ENCODE measurements at regions not wholly inside any gene's neighbourhood (a gene's known extent, or its start where the extent isn't known, plus 50 kb on each side); places are given as distances from the start of the nearest gene placed in this dataset.

DNA sequence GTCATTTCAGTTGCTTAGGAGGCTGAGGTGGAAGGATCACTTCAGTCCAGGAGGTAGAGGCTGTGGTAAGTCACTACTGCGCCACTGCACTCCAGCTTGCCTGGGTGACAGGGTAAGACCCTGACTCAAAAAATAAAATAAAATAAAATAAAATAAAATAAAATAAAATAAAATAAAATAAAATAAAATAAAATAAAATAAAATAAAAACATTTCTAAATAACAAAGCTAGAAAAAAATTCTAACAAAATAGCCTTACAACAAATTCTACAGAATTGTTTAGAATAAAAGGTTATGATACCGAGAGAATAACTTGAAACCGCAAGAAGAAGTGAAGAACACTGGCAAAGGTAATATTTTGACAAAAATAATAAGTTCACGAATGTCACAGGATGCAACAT is 794.3 kb downstream of the NR2F2 start (continued):
- TF ChIP-seq, protein P1, sequence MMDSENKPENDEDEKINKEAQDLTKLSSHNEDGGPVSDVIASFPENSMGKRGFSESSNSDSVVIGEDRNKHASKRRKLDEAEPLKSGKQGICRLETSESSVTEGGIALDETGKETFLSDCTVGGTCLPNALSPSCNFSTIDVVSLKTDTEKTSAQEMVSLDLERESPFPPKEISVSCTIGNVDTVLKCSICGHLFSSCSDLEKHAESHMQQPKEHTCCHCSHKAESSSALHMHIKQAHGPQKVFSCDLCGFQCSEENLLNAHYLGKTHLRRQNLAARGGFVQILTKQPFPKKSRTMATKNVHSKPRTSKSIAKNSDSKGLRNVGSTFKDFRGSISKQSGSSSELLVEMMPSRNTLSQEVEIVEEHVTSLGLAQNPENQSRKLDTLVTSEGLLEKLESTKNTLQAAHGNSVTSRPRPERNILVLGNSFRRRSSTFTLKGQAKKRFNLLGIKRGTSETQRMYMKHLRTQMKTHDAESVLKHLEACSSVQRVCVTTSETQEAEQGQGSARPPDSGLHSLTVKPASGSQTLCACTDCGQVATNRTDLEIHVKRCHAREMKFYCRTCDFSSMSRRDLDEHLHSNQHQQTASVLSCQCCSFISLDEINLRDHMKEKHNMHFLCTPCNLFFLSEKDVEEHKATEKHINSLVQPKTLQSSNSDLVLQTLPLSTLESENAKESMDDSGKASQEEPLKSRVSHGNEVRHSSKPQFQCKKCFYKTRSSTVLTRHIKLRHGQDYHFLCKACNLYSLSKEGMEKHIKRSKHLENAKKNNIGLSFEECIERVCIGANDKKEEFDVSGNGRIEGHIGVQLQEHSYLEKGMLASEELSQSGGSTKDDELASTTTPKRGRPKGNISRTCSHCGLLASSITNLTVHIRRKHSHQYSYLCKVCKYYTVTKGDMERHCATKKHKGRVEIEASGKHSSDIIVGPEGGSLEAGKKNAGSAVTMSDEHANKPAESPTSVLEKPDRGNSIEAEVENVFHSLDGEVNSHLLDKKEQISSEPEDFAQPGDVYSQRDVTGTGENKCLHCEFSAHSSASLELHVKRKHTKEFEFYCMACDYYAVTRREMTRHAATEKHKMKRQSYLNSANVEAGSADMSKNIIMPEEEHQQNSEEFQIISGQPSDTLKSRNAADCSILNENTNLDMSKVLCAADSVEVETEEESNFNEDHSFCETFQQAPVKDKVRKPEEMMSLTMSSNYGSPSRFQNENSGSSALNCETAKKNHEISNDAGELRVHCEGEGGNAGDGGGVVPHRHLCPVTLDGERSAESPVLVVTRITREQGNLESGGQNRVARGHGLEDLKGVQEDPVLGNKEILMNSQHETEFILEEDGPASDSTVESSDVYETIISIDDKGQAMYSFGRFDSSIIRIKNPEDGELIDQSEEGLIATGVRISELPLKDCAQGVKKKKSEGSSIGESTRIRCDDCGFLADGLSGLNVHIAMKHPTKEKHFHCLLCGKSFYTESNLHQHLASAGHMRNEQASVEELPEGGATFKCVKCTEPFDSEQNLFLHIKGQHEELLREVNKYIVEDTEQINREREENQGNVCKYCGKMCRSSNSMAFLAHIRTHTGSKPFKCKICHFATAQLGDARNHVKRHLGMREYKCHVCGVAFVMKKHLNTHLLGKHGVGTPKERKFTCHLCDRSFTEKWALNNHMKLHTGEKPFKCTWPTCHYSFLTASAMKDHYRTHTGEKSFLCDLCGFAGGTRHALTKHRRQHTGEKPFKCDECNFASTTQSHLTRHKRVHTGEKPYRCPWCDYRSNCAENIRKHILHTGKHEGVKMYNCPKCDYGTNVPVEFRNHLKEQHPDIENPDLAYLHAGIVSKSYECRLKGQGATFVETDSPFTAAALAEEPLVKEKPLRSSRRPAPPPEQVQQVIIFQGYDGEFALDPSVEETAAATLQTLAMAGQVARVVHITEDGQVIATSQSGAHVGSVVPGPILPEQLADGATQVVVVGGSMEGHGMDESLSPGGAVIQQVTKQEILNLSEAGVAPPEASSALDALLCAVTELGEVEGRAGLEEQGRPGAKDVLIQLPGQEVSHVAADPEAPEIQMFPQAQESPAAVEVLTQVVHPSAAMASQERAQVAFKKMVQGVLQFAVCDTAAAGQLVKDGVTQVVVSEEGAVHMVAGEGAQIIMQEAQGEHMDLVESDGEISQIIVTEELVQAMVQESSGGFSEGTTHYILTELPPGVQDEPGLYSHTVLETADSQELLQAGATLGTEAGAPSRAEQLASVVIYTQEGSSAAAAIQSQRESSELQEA (CRISPR knock-in tag; IDR thresholded peaks at IDR 0.05; ENCODE audit: not compliant biosample characterization): no peak
- TF ChIP-seq, protein P2, sequence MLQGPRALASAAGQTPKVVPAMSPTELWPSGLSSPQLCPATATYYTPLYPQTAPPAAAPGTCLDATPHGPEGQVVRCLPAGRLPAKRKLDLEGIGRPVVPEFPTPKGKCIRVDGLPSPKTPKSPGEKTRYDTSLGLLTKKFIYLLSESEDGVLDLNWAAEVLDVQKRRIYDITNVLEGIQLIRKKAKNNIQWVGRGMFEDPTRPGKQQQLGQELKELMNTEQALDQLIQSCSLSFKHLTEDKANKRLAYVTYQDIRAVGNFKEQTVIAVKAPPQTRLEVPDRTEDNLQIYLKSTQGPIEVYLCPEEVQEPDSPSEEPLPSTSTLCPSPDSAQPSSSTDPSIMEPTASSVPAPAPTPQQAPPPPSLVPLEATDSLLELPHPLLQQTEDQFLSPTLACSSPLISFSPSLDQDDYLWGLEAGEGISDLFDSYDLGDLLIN (CRISPR knock-in tag; IDR thresholded peaks at IDR 0.05; ENCODE audit: borderline replicate concordance): no peak
- TF ChIP-seq KLF11 (CRISPR knock-in tag; IDR thresholded peaks at IDR 0.05) (no peak), REPIN1 (CRISPR knock-in tag; IDR thresholded peaks at IDR 0.05; ENCODE audit: borderline replicate concordance, low read depth) (no peak), SMARCE1 (IDR thresholded peaks at IDR 0.05; ENCODE audit: borderline replicate concordance) (no peak), PAWR (CRISPR knock-in tag; IDR thresholded peaks at IDR 0.05; ENCODE audit: borderline replicate concordance) (no peak), SKI (IDR thresholded peaks at IDR 0.05; ENCODE audit: partially characterized antibody) (no peak)
- TF ChIP-seq, protein P3, sequence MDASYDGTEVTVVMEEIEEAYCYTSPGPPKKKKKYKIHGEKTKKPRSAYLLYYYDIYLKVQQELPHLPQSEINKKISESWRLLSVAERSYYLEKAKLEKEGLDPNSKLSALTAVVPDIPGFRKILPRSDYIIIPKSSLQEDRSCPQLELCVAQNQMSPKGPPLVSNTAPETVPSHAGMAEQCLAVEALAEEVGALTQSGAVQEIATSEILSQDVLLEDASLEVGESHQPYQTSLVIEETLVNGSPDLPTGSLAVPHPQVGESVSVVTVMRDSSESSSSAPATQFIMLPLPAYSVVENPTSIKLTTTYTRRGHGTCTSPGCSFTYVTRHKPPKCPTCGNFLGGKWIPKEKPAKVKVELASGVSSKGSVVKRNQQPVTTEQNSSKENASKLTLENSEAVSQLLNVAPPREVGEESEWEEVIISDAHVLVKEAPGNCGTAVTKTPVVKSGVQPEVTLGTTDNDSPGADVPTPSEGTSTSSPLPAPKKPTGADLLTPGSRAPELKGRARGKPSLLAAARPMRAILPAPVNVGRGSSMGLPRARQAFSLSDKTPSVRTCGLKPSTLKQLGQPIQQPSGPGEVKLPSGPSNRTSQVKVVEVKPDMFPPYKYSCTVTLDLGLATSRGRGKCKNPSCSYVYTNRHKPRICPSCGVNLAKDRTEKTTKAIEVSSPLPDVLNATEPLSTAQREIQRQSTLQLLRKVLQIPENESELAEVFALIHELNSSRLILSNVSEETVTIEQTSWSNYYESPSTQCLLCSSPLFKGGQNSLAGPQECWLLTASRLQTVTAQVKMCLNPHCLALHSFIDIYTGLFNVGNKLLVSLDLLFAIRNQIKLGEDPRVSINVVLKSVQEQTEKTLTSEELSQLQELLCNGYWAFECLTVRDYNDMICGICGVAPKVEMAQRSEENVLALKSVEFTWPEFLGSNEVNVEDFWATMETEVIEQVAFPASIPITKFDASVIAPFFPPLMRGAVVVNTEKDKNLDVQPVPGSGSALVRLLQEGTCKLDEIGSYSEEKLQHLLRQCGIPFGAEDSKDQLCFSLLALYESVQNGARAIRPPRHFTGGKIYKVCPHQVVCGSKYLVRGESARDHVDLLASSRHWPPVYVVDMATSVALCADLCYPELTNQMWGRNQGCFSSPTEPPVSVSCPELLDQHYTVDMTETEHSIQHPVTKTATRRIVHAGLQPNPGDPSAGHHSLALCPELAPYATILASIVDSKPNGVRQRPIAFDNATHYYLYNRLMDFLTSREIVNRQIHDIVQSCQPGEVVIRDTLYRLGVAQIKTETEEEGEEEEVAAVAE (CRISPR knock-in tag; IDR thresholded peaks at IDR 0.05; ENCODE audit: borderline replicate concordance): no peak

All from HepG2 (cell line).